NCI-H1436 (cell line): ENCODE measurements at regions not wholly inside any gene's neighbourhood (a gene's known extent, or its start where the extent isn't known, plus 50 kb on each side); places are given as distances from the start of the nearest gene placed in this dataset.
"Not testable (repeated sequence)": the region's sequence is repeated elsewhere in the genome, so short reads cannot be mapped to it uniquely, and the experiment has no call there.

Experiments used
- DNase-seq: peaks from one replicate; lab custom pipeline; 2025; lab: John Stamatoyannopoulos, UW

DNA sequence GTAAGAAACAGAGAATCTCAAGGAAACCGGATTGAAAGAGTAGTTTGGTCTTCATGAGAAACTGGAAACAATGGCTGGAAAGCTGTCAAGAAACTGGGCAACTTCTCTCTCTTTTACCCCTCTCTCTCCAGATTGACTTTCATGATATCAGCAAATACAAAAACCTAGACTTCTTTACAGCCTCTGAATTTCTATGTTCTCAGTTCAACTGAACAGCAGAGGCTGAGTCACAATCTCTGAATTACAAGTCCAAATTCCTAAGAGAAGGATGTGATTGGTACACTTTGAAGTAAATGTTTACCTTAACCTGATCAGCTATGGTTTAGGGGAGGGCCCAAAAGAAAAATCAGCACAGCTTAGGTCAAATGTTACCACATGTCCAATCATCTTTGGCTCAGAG lies 974.9 kb downstream of the RPA4 start:
- DNase-seq, result no peak

DNA sequence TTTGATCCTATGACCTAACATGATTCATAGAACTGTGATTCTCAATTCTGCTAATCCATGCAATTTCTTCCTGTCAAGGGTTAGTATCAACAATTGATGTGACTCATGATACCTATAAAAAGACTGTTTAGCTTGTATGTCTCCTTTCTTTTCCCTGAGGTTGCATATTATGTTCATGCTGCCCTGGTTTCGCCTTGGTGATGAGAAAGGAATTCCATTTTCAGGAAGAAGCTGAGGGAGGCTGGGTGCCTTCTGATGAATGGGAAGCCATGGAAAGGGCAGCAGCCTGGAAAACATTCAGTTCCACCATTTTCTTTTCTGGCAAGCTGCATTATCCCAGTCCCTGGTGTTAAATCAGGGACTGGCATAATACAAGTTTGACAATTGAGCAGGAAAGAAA lies 976.5 kb downstream of the RPA4 start:
- DNase-seq, result no peak

DNA sequence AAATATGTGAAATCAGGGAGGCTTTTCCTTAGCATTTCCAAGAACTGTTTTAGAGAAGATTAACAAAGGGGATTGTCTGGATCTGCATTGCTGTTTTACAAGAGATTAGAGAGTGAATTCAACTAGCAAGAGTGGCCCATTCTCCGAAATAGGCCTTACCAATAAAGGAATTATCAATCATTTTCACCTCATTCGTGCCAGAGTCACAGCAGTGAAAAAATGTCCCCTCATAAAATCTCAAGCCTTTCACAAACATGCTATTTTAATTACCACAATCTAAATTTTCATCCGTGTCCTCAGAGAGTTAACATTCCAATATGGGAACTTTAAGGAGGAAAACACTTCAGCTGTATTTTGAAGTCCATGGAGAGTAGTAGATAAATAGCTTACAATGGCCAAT lies 979.6 kb downstream of the RPA4 start:
- no peak for DNase-seq

DNA sequence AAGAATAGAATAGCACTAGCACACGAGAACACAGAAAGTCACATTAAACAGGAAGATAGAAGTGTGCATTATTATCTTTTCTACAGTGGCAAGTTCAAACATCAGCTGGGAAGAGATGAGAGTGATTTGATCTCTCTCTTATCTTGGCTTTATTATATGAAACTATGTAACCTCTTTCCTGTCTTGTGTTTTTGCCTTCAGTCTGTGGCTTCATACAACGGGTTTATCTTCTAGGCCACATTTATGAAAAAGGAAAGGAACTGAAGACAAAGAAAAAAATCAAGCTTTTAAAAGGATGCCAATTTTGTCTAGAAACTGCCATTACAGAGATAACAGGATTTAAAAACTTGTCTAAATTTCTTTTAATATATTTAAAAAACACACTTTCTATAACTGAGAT lies 983.6 kb downstream of the RPA4 start:
- no peak for DNase-seq

DNA sequence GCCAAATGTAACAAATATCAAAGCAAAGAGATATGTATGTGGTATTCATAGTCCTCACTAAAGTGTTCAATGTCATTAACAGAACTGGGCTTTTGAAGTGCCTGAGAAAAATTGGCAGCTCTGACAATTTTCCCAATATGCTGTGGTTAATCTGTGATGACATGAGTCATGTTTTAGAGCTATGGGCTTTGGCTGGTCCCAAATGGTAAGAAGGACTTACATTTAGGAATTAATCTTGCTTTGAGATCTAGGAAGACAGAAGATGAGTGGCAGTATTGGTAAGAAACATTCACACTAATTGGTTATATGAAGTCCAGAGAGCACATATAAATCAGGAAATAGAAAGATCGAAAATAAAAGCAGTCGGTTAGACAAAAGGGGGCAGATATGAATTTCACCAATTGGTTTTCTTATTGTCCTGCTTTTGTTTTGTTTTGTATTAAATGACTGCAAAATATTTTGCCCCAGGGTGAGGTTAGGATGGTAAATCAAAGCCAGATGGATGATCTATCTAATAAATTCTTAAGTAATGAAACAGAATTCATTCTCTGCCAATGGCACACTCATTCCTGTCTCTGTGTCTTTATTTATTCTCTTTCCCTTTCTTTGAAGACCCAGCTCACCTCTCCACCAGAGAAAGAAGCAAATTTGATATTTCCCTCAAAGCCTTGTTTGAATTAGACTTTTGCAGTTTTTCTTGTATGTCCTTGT lies 993.1 kb downstream of the RPA4 start:
- no peak for DNase-seq

DNA sequence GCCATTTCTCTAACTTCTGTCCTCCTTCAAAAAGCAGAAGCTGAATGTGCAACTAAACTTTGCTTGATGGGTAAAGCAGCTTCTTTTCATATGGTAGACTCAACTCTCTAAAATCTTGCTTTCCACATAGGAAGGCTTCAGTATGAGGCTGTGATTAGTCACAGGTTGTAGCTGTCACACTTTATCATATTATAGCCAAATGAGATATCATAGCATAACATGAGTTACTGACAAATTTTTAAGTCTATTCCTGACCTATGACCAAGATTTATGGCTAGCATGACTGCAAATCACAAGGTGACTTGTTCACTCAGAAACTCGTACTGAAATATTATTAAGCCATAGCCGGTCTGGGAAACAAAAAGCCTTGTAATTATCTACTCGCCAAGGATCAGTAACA lies 998.6 kb downstream of the RPA4 start:
- no peak for DNase-seq

DNA sequence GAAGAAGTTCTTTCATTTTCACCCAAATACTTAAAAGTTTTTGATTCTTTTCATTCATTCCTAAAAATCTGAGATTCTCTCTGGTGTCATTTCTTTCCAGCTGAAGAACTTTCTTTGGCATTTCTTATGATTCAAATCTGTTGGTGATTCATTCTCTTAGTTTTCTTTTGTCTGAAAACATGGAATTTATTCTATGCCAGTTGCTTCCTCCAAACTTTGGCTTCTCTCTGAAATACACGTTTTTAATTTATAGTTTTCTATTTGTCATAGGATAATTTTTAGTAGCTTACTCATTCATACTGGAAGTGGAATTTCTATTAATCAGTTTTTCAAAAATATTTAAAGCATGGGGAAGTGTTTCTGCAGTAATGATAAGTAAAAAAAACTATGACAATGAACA lies 1012.0 kb downstream of the RPA4 start:
- DNase-seq, result no peak

DNA sequence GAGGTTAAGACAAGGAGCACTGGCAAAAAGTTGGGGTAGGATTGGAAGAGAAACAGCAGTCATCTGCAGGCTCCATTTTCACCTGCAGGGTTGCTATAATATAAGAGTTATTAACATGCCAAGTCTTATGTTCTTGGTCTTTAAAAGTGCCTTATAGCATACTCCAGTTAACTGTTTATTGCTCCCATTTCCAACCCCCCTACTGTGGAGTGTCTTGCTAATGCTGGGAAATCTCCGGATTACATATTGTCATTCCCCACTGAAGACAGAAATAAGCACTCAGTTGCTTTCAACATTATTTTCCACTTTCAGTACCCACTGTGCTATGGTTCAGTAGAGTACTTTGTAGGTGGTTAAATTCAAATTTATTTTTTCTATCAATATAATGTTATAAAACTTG lies 1014.3 kb downstream of the RPA4 start:
- no peak for DNase-seq

DNA sequence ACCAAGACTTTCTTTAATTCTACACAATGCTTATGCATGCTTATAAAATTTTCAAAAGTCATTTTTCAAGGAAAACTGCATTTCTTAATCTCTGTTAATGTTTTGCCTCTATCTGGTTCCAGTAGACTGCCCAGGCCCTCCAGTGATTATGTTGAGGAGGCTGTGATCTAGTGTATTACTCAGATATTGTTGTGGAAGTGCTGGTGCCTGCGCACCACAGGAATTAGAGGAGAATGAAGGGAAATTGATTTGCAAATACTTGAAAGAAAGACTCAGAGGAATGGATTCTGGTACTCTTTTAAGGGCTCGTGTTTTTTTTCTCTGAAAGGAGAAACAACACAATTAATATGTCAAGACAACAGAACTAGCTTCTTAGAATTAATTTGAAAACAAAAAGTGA lies 1015.1 kb downstream of the RPA4 start:
- DNase-seq, result no peak

DNA sequence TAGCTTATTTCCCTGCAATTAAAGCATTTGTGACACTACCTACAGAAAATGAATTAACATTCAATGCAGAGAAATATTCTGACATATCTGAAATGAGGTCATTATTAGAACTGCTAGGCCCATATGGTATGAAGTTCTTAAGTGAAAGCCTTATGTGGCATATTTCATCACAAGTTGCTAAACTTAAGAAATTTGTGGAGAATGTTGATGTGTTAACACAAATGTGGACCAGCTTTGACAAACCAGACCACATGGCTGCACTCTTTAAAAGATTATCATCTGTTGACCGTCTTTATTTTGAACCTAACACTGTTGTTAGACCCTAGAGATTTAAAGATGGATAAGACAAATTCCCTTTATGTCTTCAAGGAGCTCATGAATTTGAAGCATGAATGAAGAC lies 1024.1 kb downstream of the RPA4 start:
- no peak for DNase-seq

DNA sequence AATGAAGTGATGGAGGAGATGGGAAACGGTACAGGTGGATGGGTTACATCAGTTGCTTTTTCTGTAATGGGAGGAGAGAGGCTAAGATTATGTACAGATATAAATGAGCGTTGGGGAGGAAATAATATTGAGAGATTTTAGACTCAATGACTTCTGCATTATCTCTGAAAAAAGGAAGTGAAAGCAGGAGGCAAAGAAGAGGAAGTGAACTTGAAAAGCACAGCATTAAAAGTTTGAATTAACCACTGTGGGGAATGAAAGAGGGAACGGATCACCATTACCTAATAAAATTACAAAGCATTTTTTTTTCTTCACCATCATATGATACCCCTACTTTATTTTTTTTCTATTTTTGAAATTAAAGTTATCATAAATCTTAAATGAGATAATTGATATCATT lies 1025.5 kb downstream of the RPA4 start:
- DNase-seq, result no peak

DNA sequence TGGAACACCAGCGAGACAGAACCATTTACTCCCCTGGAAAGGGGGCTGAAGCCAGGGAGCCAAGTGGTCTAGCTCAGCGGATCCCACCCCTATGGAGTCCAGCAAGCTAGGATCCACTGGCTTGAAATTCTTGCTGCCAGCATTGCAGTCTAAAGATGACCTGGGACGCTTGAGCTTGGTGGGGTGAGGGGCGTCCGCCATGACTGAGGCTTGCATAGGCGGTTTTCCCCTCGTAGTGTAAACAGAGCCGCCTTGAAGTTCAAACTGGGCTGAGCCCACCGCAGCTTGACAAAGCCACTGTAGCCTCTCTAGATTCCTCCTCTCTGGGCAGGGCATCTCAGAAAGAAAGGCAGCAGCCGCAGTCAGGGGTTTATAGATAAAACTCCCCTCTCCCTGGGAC lies 1031.7 kb downstream of the RPA4 start:
- DNase-seq, result not testable (repeated sequence)

DNA sequence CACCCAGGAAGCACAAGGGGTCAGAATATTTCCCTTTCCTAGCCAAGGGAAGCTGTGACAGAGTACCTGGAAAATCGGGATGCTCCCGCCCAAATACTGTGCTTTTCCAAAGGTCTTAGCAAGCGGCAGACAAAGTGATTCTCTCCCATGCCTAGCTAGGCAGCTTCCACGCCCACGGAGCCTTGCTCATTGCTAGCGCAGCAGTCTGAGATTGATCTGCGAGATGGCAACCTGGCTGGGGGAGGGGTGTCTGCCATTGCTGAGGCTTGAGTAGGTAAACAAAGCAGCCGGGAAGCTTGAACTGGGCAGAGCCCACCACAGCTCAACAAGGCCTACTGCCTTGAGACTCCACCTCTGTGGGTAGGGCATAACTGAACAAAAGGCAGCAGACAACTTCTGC lies 1037.5 kb downstream of the RPA4 start:
- not testable (repeated sequence) for DNase-seq

DNA sequence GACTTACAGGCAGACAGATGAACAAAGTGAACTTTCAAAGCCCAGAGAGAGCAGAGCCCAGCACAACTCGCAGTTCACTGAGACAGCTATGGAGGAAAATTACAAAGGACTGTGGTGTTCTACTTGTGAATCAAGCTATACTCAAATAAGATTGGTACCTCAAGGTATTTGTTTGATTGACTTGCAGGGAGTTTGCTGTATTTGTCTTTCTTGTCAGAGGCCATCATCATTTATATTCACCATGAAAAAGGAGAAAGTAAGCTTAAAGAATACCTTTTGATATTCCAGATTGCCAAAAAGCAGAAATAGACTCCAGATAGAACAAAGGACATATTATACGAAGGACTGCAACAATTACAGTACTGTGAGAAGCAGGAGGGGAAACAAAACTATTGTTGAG lies 1047.9 kb downstream of the RPA4 start:
- DNase-seq, result no peak

DNA sequence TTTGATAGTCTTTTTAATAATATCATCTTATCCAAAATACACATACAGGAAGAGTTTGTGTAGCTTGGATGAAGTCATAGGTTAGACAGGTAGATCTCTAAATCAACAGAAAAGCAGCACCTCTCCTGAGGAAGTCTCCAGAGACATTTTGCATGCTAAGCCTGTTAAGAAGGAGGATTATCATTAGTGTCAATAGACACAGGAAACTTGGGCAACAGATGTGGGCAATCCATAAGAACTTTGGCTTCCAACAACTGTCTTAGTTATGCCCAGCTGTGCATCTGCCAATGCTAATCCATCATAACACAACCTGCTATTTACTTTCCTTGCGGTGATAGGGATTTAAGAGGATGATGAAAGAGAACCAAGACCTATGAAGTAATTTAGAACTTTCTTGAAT lies 1052.6 kb downstream of the RPA4 start:
- DNase-seq, result no peak

DNA sequence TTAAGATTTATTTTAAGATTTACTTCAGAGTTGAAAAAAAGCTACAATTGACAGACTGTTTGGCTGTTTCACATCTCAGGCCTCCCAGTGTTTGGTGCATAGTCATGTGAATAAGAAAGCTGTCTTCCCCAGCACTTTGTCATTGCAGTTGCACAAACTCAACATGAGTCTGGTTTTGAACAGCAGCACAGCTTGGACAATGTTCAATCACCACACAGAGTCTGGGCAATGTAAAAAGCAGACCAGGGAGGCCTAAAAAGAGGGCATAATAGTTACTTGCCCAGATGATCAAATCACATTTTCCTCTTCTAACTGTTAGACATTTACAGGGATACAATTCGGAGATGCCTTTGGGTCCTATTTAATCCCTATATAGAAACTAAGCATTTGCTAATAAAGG lies 1055.0 kb downstream of the RPA4 start:
- DNase-seq, result no peak

DNA sequence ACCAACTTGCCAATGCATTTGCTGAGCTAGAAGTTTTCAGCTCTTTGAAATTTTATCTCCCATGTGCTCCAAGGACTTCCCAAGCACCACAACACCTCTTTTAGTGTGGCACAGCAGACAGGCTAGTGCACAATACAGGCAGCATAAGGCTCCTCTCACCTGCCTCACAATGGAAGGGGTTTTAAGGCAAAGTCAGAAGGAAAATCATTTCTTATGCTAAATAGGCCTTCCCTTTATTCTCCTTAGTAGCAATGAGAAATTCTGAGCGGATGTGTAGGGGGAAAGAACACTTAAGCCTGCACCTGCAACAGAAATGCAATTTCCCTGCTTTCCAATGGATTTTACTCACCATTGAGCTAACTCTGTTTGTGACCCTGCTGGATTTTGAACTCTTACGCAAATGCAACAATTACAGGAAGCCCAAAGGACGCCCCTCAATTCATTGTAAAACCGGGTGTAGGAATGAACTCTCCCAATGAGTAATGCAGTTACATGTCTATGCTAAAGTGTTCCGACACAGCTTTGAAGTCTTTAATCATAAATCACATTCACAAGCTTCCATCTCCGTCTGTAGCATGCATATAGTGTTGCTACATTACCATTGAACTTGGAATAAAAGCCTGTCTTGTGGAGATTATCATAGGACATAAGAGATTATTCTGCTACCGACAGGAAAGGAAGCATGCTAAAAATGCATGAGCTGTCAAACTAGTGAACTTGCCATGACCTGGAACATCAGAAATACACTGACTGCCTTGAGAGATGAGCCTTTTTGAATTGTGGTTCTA lies 1084.9 kb downstream of the RPA4 start:
- no peak for DNase-seq

DNA sequence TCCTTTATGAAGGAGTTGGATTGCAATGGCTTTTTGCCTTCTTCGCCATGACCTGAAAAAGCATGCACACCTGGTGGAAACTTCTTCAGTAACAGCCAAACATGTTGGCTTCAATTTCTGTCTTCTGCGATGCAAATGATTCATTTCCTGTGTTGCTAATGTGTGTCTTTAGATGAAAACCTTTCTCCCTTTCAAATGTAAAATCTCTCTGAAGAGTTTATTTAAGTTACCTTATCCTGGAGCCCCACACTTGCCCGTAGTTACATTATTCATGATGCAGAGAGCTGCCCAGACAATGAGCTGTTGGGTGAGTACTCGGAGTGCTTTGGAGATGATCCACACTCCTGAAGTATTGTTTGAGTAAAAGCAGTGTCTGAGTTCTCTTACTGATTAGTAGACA lies 1100.9 kb downstream of the RPA4 start:
- no peak for DNase-seq

DNA sequence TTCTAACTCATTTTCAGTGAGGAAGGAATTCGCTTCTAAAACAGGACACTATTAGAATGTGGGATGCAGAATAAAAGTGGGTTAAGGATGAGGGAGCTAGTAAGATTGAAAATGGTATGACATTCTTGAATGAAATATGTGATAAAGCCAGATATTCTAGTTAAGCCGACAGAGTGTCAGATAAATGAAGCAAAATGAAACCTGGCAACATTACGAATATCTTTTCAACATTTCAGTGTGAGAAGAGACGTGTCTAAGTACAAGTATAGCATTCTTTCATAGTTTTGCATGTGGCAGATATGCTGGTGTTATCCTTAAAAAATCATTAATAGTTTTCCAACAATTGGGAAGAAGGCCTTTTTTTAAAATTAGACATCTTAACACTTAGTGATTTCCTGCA lies 1101.4 kb downstream of the RPA4 start:
- DNase-seq, result no peak

DNA sequence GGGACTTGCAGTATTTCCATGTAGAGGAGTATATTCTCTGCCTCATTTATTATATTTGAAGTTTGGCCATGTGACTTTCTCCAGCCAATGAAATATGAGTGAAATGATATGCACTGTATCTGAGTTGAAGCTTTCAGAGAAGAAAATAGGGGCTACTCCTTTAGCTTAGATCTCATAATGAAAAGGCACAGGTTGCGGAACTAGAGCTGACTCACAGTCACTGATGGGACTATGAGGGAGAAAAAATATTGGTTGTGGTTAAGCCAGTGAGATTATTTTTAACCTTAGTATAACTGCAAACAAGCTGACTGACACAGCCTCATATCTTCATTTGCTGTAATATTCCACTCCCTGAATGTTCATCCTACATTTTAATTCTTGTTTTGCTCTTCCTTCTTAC lies 1104.3 kb downstream of the RPA4 start:
- DNase-seq, result no peak

DNA sequence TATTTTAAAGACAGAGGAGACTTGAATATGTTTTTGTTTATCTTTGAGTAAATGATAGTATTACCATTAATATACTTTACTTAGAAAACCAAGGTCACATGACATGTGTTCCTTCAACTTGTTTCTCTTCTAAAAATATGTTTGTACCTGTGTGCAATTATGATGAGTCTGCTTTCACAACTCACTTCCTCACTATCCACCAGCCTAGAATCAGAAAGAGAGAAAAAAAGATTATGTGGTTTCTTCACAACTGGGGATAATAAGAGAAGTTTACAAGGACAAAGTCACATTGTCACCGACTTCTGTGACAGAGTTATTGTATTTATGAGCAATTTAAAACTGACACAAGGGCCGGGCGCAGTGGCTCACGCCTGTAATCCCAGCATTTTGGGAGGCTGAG lies 1112.1 kb downstream of the RPA4 start:
- no peak for DNase-seq

DNA sequence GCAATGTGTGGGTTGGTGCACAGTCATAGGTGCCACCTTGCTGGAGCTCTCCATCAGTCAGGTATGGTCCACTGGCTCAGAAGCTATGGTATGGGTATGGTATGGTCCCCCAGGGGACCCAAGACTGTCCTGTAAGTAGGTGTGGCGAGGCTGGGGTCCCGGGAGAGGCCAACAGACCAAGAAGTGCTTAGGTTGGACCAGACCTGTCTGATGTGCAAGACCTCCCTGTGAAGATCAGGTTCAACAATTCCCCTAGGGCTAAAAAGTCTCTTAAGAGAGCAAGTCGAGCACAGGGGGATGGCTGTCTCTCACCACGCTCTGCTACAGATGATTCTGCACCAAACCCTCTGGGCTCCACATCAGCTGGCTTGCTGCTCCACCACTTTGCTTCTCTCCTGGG lies 1145.0 kb downstream of the RPA4 start:
- no peak for DNase-seq

DNA sequence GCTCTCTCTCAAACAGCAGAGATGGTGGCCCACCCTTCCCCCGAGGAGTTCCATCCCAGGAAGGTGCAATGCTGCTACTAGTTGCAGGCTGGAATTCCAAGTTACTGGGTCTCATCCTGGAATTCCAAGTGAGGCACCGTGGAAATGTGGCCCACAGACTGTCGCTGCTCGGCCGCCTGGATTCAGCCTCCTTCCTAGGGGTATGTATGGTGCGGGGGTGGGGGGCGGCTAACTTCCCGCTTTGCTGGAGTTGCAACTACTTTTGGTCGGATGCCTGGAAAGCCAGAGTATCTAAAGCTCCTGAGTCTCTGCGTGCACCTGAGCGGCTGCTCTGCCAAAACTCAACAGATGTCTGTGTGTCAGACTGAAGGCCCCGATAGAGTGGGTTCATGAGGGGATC lies 1146.2 kb downstream of the RPA4 start:
- DNase-seq, result no peak

DNA sequence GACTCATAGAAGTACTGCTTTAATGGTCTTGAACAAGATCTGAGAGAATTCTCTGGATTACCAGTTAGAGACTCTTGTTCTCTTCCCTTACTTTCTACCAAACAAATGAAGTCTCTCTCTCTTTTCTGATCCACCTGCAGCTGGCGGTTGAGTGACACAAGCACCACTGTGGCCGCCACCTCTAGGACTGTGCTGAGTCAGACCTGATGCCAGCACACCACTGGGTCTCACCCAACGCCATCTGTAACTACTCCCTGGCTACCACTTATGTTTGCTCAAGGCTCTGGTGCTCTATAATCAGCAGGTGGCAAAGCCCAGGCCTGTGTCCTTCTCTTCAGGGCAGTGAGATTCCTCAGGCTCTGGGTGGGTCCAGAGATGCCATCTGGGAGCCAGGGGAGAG lies 1173.5 kb downstream of the RPA4 start:
- no peak for DNase-seq
